Gastroesophageal sphincter (tissue), 3 donors: ENCODE measurements at regions not wholly inside any gene's neighbourhood (a gene's known extent, or its start where the extent isn't known, plus 50 kb on each side); places are given as distances from the start of the nearest gene placed in this dataset.

Experiments used
- POLR2AphosphoS5 ChIP-seq: sonication (generic); formaldehyde crosslinking; IDR thresholded peaks from one replicate; pipeline ENCODE4 v1.6.1; 2017; ENCODE audit warnings: antibody characterized with exemption
- TF ChIP-seq, protein P1 (sequence below), 4 experiments: fragments of 200-600 bp in 2 of 4; fragments of 450-650 bp in 2 of 4; sonication (generic) in 1 of 4; IDR thresholded peaks; one replicate each; pipeline ENCODE4 v1.5.1; 2017 to 2019; ENCODE audit warnings: antibody characterized with exemption in 4 of 4, mild to moderate bottlenecking in 2 of 4, moderate library complexity in 2 of 4

DNA sequence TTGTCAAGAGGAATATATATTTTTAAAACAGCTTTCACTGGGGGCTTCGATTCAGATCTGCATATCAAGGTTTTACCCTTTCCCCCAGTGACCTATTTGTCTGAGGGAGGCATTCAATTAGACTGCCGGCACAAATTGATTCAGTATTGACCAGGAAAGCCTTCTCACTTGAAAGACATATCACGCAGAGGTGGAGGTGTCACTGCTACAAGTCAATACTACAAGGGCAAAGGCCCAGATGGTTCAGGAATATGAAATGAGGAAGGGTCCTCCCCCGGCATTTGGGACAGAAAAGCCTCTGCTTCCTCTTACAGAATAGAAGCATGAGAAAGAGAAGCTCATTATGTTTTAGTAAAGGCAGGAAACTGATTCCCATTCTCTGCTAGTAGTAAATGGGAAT, 383.6 kb downstream of the HNRNPD start:
- TF ChIP-seq, protein P1, sequence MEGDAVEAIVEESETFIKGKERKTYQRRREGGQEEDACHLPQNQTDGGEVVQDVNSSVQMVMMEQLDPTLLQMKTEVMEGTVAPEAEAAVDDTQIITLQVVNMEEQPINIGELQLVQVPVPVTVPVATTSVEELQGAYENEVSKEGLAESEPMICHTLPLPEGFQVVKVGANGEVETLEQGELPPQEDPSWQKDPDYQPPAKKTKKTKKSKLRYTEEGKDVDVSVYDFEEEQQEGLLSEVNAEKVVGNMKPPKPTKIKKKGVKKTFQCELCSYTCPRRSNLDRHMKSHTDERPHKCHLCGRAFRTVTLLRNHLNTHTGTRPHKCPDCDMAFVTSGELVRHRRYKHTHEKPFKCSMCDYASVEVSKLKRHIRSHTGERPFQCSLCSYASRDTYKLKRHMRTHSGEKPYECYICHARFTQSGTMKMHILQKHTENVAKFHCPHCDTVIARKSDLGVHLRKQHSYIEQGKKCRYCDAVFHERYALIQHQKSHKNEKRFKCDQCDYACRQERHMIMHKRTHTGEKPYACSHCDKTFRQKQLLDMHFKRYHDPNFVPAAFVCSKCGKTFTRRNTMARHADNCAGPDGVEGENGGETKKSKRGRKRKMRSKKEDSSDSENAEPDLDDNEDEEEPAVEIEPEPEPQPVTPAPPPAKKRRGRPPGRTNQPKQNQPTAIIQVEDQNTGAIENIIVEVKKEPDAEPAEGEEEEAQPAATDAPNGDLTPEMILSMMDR (IDR thresholded peaks at IDR 0.05) = no peak
- no peak for TF ChIP-seq POLR2AphosphoS5
